Brain microvascular endothelial cell (primary cell): ENCODE measurements at regions not wholly inside any gene's neighbourhood (a gene's known extent, or its start where the extent isn't known, plus 50 kb on each side); places are given as distances from the start of the nearest gene placed in this dataset.

ENCODE experiments used
- DNase-seq: peaks from one replicate; pipeline ENCODE4 v3.0.0-alpha.2; 2020
- H3K27ac ChIP-seq: fragments of 250-450 bp; sonication (Bioruptor Pico); 2 replicates; pipeline ENCODE4 v1.5.1; 2020; ENCODE audit warnings: mild to moderate bottlenecking, moderate library complexity
- H3K27me3 ChIP-seq: fragments of 250-450 bp; sonication (Bioruptor Pico); replicated peaks from 2 replicates; pipeline ENCODE4 v1.5.1; 2020; ENCODE audit warnings: mild to moderate bottlenecking
- H3K36me3 ChIP-seq: fragments of 250-450 bp; sonication (Bioruptor Pico); replicated peaks from 2 replicates; pipeline ENCODE4 v1.5.1; 2020; ENCODE audit warnings: mild to moderate bottlenecking
- H3K4me3 ChIP-seq: 2 replicates; pipeline ENCODE4 v1.5.1; 2011; ENCODE audit warnings: low read depth, mild to moderate bottlenecking, control low read depth, low read length, moderate library complexity
- in situ Hi-C: cut with HindIII; loops from 2 replicates; pipeline ENCODE4 v1.10.0; 2017; ENCODE audit warnings: low sequenced_read_pairs, low pct_ligation_motif_present
- TF ChIP-seq, protein P1 (sequence below): IDR thresholded peaks from 2 replicates; pipeline ENCODE4 v1.5.1; 2011; ENCODE audit warnings: low read depth, mild to moderate bottlenecking, moderate library complexity, low read length, control low read depth, inconsistent platforms; ENCODE audit errors: missing control alignments

DNA sequence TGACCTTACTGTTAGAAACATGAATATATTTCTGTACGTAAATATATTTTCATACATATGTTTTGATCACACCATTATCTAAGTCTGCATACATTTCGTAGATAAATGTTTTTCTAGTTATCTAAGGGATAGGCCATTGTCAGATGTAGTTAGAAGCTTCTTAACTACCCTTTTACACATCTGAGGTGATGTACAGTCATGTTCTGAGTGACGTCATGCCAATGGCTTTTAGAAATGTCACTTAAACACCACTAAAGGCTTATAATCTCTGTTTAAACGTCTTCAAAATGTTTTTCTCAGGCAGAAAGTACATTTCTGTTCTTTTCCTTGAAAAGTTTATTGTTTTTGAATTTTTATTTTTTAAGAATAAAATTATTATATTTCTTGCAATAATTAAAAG, 781.9 kb downstream of the MRPL39 start:
- H3K36me3 ChIP-seq: no peaks in the 10 kb centered on the region
- no peaks in the 10 kb centered on the region for H3K27me3 ChIP-seq
- H3K4me3 ChIP-seq: no peak overlapping the region
- in situ Hi-C loops: no loop called here
- H3K27ac ChIP-seq: no peak overlapping the region
- TF ChIP-seq, protein P1, sequence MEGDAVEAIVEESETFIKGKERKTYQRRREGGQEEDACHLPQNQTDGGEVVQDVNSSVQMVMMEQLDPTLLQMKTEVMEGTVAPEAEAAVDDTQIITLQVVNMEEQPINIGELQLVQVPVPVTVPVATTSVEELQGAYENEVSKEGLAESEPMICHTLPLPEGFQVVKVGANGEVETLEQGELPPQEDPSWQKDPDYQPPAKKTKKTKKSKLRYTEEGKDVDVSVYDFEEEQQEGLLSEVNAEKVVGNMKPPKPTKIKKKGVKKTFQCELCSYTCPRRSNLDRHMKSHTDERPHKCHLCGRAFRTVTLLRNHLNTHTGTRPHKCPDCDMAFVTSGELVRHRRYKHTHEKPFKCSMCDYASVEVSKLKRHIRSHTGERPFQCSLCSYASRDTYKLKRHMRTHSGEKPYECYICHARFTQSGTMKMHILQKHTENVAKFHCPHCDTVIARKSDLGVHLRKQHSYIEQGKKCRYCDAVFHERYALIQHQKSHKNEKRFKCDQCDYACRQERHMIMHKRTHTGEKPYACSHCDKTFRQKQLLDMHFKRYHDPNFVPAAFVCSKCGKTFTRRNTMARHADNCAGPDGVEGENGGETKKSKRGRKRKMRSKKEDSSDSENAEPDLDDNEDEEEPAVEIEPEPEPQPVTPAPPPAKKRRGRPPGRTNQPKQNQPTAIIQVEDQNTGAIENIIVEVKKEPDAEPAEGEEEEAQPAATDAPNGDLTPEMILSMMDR: no peak
- DNase-seq: no peak

- H3K27me3 ChIP-seq: no peaks in the 10 kb centered on the region
- no peak overlapping the region for H3K4me3 ChIP-seq
- no peak overlapping the region for H3K27ac ChIP-seq
- in situ Hi-C loops: no loop called here
- DNase-seq: no peak
- H3K36me3 ChIP-seq: no peaks in the 10 kb centered on the region
- TF ChIP-seq, protein P1: no peak
Observed at GRCh38 chr21:24824209-24824608, 783.1 kb downstream of the MRPL39 start.

GRCh38 chr21:24823247-24823646, 784.0 kb downstream of the MRPL39 start:
- H3K36me3 ChIP-seq: no peaks in the 10 kb centered on the region

GRCh38 chr21:24785033-24785432, 822.2 kb downstream of the MRPL39 start:
- Histone ChIP-seq H3K4me3 (no peak overlapping the region), H3K36me3 (no peaks in the 10 kb centered on the region), H3K27me3 (no peaks in the 10 kb centered on the region), H3K27ac (no peak overlapping the region)
- in situ Hi-C loops: no loop called here
- no peak for DNase-seq
- TF ChIP-seq, protein P1: no peak

More at GRCh38 chr21:24823247-24823646, 784.0 kb downstream of the MRPL39 start:
- no peak for DNase-seq
- Histone ChIP-seq H3K27me3 (no peaks in the 10 kb centered on the region), H3K27ac (no peak overlapping the region), H3K4me3 (no peak overlapping the region)
- TF ChIP-seq, protein P1: no peak
- in situ Hi-C loops: no loop called here

GRCh38 chr21:24781146-24781545, 826.1 kb downstream of the MRPL39 start:
- Histone ChIP-seq H3K27ac (no peak overlapping the region), H3K27me3 (no peaks in the 10 kb centered on the region), H3K36me3 (no peaks in the 10 kb centered on the region), H3K4me3 (no peak overlapping the region)
- no peak for DNase-seq
- TF ChIP-seq, protein P1: no peak
- in situ Hi-C loops: no loop called here

DNA sequence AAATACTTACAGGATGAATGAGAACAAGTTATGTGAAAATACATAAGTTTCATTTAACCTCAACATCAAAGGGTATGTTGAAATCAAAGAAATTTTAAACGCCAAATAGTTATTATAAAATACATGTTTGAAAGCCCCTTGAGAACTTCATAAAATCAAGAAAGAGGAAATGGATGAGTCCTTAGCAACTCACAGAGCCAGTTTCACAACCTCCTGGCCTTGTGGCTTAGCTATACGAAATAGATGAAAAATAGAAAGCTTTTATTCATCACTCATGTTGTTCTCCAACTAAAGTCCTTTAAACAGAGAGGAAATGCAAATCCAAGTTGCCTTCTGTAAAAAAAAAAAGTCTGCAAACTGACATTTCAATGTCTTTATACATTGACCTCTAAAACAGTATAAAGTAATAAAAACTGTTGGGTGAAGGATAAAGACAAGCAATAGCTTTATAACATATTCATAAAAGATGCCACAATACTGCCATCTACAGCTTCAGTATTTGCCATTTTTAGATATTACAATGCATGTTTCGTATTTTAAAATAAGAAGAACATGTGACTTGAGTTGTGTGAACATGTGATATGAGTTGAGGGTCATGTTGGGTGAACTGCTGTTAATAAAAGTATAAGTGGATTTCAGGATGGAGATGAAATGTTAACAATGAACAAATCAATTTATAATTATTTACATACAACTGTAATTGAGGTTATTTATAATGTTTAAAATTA, 847.8 kb downstream of the MRPL39 start:
- TF ChIP-seq, protein P1: no peak
- Histone ChIP-seq H3K4me3 (no peak overlapping the region), H3K27ac (no peak overlapping the region), H3K36me3 (no peaks in the 10 kb centered on the region), H3K27me3 (no peaks in the 10 kb centered on the region)
- no peak for DNase-seq
- in situ Hi-C loops: no loop called here
